Neuronal stem cell (in vitro differentiated cells): ENCODE measurements at regions not wholly inside any gene's neighbourhood (a gene's known extent, or its start where the extent isn't known, plus 50 kb on each side); places are given as distances from the start of the nearest gene placed in this dataset.
"Not testable (repeated sequence)": the region's sequence is repeated elsewhere in the genome, so short reads cannot be mapped to it uniquely, and the experiment has no call there.

Source experiments
- DNase-seq: peaks from one replicate; pipeline ENCODE4 v3.0.0-alpha.2; 2013; ENCODE audit warnings: low spot score
- H2AFZ ChIP-seq: one replicate; pipeline ENCODE4 v1.6.1; 2013; ENCODE audit warnings: mild to moderate bottlenecking, low read length, inconsistent platforms
- H2AK5ac ChIP-seq: 2 replicates; pipeline ENCODE4 v1.6.1; 2013; ENCODE audit warnings: low read depth, mild to moderate bottlenecking, inconsistent platforms, low read length, moderate library complexity, mixed read lengths
- H2BK120ac ChIP-seq: 2 replicates; pipeline ENCODE4 v1.6.1; 2013; ENCODE audit warnings: low read depth, mild to moderate bottlenecking, inconsistent platforms, low read length, moderate library complexity, mixed read lengths
- H2BK12ac ChIP-seq: one replicate; pipeline ENCODE4 v1.6.1; 2013; ENCODE audit warnings: low read length, inconsistent platforms
- H2BK15ac ChIP-seq: 2 replicates; pipeline ENCODE4 v1.6.1; 2013; ENCODE audit warnings: mild to moderate bottlenecking, low read length, inconsistent platforms, mixed read lengths
- H2BK5ac ChIP-seq: one replicate; pipeline ENCODE4 v1.6.1; 2013; ENCODE audit warnings: inconsistent platforms, mild to moderate bottlenecking, low read length, moderate library complexity
- H3K14ac ChIP-seq: one replicate; pipeline ENCODE4 v1.6.1; 2013; ENCODE audit warnings: low read length, inconsistent platforms
- H3K18ac ChIP-seq: 2 replicates; pipeline ENCODE4 v1.6.1; 2013; ENCODE audit warnings: low read length, inconsistent platforms
- H3K23ac ChIP-seq: 2 replicates; pipeline ENCODE4 v1.6.1; 2013; ENCODE audit warnings: low read depth, mild to moderate bottlenecking, mixed read lengths, low read length, inconsistent platforms; ENCODE audit not compliant: poor library complexity
- H3K27ac ChIP-seq: replicated peaks from 3 replicates; pipeline ENCODE4 v1.5.1; 2013; ENCODE audit warnings: low read length, inconsistent platforms
- H3K27me3 ChIP-seq, 3 experiments: 2 replicates each; pipeline ENCODE4 v1.6.1; 2013; ENCODE audit warnings: low read length in 3 of 3, mild to moderate bottlenecking in 2 of 3, inconsistent platforms in 1 of 3, low read depth in 1 of 3, mixed read lengths in 1 of 3, moderate library complexity in 1 of 3; ENCODE audit not compliant: control insufficient read depth in 3 of 3, insufficient read depth in 3 of 3
- H3K36me3 ChIP-seq, 2 donors: replicated peaks in 1 of 2; 2 replicates each; pipeline ENCODE4 v1.6.1; 2013; ENCODE audit warnings: low read length in 2 of 2; ENCODE audit not compliant: control insufficient read depth in 2 of 2, insufficient read depth in 2 of 2
- H3K4ac ChIP-seq: 2 replicates; pipeline ENCODE4 v1.6.1; 2013; ENCODE audit warnings: inconsistent platforms, mild to moderate bottlenecking, low read length, moderate library complexity
- H3K4me1 ChIP-seq, 2 donors: 1 replicate in 1 of 2; 2 replicates in 1 of 2; pipeline ENCODE4 v1.6.1; 2013; ENCODE audit warnings: low read length in 2 of 2, low read depth in 1 of 2; ENCODE audit not compliant: control insufficient read depth in 2 of 2, insufficient read depth in 1 of 2
- H3K4me2 ChIP-seq: one replicate; pipeline ENCODE4 v1.6.1; 2013; ENCODE audit warnings: mild to moderate bottlenecking, low read length, inconsistent platforms; ENCODE audit not compliant: insufficient read depth, poor library complexity, severe bottlenecking
- H3K4me3 ChIP-seq, 2 donors: 2 replicates each; pipeline ENCODE4 v1.5.1; 2013; ENCODE audit warnings: low read length in 2 of 2, mild to moderate bottlenecking in 2 of 2, inconsistent platforms in 1 of 2, moderate library complexity in 1 of 2
- H3K79me1 ChIP-seq: one replicate; pipeline ENCODE4 v1.6.1; 2013; ENCODE audit warnings: low read depth, mild to moderate bottlenecking, inconsistent platforms, low read length, moderate library complexity
- H3K9ac ChIP-seq: one replicate; pipeline ENCODE4 v1.6.1; 2013; ENCODE audit warnings: mild to moderate bottlenecking, low read depth, low read length, inconsistent platforms; ENCODE audit not compliant: poor library complexity
- H3K9me3 ChIP-seq, 2 donors: replicated peaks in 1 of 2; 2 replicates each; pipeline versions ENCODE3 to v1.6.1; 2013; ENCODE audit warnings: low read length in 2 of 2, mild to moderate bottlenecking in 2 of 2, inconsistent platforms in 1 of 2, low read depth in 1 of 2, mixed read lengths in 1 of 2, moderate library complexity in 1 of 2; ENCODE audit not compliant: control insufficient read depth in 2 of 2, insufficient read depth in 1 of 2
- H4K8ac ChIP-seq: one replicate; pipeline ENCODE4 v1.6.1; 2013; ENCODE audit warnings: low read depth, mild to moderate bottlenecking, inconsistent platforms, low read length, moderate library complexity
- H4K91ac ChIP-seq: one replicate; pipeline ENCODE4 v1.6.1; 2013; ENCODE audit warnings: low read length, low read depth, mild to moderate bottlenecking, inconsistent platforms; ENCODE audit not compliant: poor library complexity
- WGBS, 2 donors: extraction: QIAGEN DNeasy Blood & Tissue Kit; methylation state at CpG; one replicate each; pipeline ENCODE4 v1.1.7; 2013; ENCODE audit warnings: missing lambda C conversion rate in 2 of 2, mixed read lengths in 1 of 2; ENCODE audit not compliant: insufficient read length in 2 of 2, insufficient replicate concordance in 1 of 2; ENCODE audit errors: extremely low coverage in 2 of 2; 5-methylcytosine and 5-hydroxymethylcytosine counted together

GRCh38 chr16:29156511-29156910 is 171.7 kb downstream of the LAT start:
- Histone ChIP-seq H2AK5ac (peak overlapping the region; percentile 90), H3K4me2 (no peak overlapping the region), H2BK15ac (peak overlapping the region; percentile 96), H2BK120ac (no peak overlapping the region), H2AFZ (peak overlapping the region; percentile 87), H3K27ac (no peak overlapping the region), H3K9me3 (no peaks in the 10 kb centered on the region), H3K23ac (no peak overlapping the region), H3K4me3 (no peak overlapping the region), H3K9ac (no peak overlapping the region), H3K18ac (peak overlapping the region; percentile 74), H2BK5ac (no peak overlapping the region), H3K14ac (peak overlapping the region; percentile 31), H4K91ac (no peak overlapping the region), H4K8ac (no peak overlapping the region), H3K4ac (no peak overlapping the region), H3K4me1 (peaks cover 5 to 17% of the 10 kb centered on the region in 2 donors), H3K27me3 (no peaks in the 10 kb centered on the region), H3K79me1 (no peaks in the 10 kb centered on the region), H2BK12ac (peak overlapping the region; percentile 58), H3K36me3 (no peaks in the 10 kb centered on the region)
- no CpG with 5 or more reads among the region's 11 CpGs for WGBS, 2 donors
- DNase-seq = no peak

DNA sequence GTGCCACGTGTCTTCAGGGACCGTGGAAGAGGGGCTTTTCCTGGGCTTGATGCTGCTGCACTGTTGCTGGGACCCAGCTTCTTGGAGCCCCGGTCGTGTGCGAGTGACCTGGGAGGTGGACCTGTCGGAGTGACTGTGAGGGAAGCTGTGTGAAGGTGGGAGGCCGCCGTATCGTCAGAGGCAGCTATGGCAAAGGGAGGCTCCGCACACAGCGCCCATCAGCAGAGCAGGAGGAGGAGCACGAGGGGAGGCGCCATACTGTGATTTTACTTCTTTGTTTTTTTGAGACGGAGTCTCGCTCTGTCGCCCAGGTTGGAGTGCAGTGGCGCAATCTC is 171.0 kb downstream of the LAT start:
- not testable (repeated sequence) for H2AFZ ChIP-seq, H3K79me1 ChIP-seq

DNA sequence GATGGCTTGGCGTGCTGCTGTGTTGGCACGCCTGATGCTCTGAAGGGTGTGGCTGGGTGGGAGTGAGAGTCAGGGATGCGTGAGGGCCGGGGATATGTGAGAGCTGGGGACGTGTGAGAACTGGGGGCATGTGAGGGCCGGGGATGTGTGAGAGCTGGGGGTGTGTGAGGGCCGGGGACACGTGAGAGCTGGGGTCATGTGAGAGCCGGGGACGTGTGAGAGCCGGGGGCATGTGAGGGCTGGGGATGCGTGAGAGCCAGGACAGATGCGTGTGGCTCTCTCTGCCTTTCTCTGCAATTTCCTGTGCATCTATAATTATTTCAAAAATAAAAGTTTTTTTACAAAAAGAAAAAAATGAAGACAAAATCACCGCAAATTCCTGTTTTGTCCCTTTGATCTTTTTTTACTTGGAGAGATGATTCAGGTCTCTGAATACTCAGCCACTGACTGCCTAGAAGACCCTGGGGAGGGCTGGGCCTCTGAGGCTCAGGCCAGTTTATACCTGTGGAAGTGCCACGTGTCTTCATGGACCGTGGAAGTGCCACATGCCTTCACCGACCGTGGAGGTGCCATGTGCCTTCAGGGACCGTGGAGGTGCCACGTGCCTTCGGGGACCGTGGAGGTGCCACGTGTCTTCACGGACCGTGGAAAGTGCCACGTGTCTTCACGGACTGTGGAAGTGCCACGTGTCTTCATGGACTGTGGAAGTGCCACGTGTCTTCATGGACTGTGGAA is 170.4 kb downstream of the LAT start:
- H4K91ac ChIP-seq, H3K79me1 ChIP-seq, H3K27me3 ChIP-seq, H3K4me3 ChIP-seq, DNase-seq, H2BK15ac ChIP-seq, H3K27ac ChIP-seq, H3K4me2 ChIP-seq, H3K4ac ChIP-seq, H3K9ac ChIP-seq, H2AFZ ChIP-seq, H2BK5ac ChIP-seq, H3K36me3 ChIP-seq, H3K9me3 ChIP-seq, H4K8ac ChIP-seq, H2BK120ac ChIP-seq: not testable (repeated sequence)
- Histone ChIP-seq H2AK5ac (peak overlapping the region; percentile 94), H3K14ac (peak overlapping the region; percentile 21), H3K18ac (peak overlapping the region; percentile 28), H3K23ac (peak overlapping the region; percentile 43), H2BK12ac (peak overlapping the region; percentile 58), H3K4me1 (peaks cover 5 to 17% of the 10 kb centered on the region in 2 donors)
- WGBS, 2 donors = no CpG with 5 or more reads among the region's 29 CpGs

More for the DNA sequence above, 171.0 kb downstream of the LAT start:
- H3K23ac ChIP-seq = peak overlapping the region; percentile 43
- H4K91ac ChIP-seq, DNase-seq, H2BK15ac ChIP-seq, H3K9me3 ChIP-seq, H3K14ac ChIP-seq, H3K27me3 ChIP-seq, H3K4me3 ChIP-seq, H2BK5ac ChIP-seq, H3K9ac ChIP-seq, H3K4ac ChIP-seq, H3K4me2 ChIP-seq, H2BK120ac ChIP-seq, H3K36me3 ChIP-seq, H3K27ac ChIP-seq, H4K8ac ChIP-seq: not testable (repeated sequence)
- peaks cover 5 to 17% of the 10 kb centered on the region in 2 donors for H3K4me1 ChIP-seq
- peak overlapping the region; percentile 5 for H3K18ac ChIP-seq
- H2AK5ac ChIP-seq = peak overlapping the region; percentile 94
- no CpG with 5 or more reads among the region's 17 CpGs for WGBS, 2 donors
- H2BK12ac ChIP-seq = peak overlapping the region; percentile 58

DNA sequence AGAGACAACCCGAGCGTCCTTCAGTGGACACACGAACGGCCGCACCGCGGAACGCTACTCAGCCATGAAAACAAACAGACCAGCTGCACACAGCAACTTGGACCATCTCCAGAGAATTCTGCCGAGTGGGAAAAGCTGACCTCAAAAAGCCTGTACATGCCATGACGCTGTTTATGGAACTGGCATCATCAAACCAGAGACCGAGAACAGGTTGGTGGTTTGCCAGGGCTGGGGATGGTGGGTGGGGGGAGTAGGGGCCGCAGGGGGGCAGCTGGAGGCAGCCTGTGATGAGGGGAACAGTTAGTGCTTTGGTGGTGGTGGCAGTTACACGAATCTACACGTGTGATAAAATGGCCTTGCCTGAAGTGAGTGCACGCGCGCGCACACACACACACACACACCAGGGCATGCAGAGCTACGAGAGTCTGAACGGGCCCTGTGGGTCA is 169.8 kb downstream of the LAT start:
- Histone ChIP-seq H3K23ac (no peak overlapping the region), H2BK15ac (no peak overlapping the region)

More for the DNA sequence above, 169.8 kb downstream of the LAT start:
- Histone ChIP-seq H3K4me2 (no peak overlapping the region), H4K8ac (no peak overlapping the region), H3K36me3 (no peaks in the 10 kb centered on the region), H3K18ac (no peak overlapping the region), H2AFZ (no peak overlapping the region), H2BK12ac (no peak overlapping the region), H3K27me3 (no peaks in the 10 kb centered on the region), H3K79me1 (no peaks in the 10 kb centered on the region), H3K9me3 (no peaks in the 10 kb centered on the region), H3K14ac (no peak overlapping the region), H3K27ac (no peak overlapping the region), H3K4ac (no peak overlapping the region), H2AK5ac (no peak overlapping the region), H3K4me3 (no peak overlapping the region), H3K4me1 (peaks cover 5 to 17% of the 10 kb centered on the region in 2 donors), H4K91ac (no peak overlapping the region), H3K9ac (no peak overlapping the region), H2BK120ac (no peak overlapping the region), H2BK5ac (no peak overlapping the region)
- WGBS, 2 donors = no CpG with 5 or more reads among the region's 20 CpGs
- no peak for DNase-seq
